C4-2B (cell line): ENCODE measurements at regions not wholly inside any gene's neighbourhood (a gene's known extent, or its start where the extent isn't known, plus 50 kb on each side); places are given as distances from the start of the nearest gene placed in this dataset.

Experiments used
- H3K27ac ChIP-seq: fragments of 450-650 bp; 2 replicates; pipeline ENCODE4 v1.5.1; 2017
- ZFX ChIP-seq: fragments of 450-650 bp; IDR thresholded peaks from 2 replicates; pipeline ENCODE4 v1.6.1; 2017
- TF ChIP-seq, protein P1 (sequence below): fragments of 450-650 bp; conservative IDR thresholded peaks from 2 replicates; pipeline ENCODE4 v1.5.1; 2017; ENCODE audit warnings: mild to moderate bottlenecking

DNA sequence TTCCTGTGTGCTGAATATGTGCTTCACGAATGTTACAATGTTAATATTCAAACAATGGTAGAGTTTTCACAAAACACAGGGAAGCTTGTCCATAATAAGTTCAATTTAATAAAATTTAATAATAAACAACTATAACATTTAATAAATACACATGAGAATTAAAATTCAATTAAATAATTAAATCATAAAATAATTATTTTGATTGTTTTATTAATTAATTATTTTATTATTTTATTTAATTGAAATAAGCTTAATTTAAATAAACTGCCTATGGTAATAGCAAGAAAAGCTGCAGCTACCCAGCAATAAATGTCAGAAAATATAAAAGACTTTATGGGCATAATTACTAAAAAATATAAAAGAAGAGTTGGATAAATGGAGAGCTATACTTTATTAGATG, 149.0 kb upstream of the NFIB start:
- TF ChIP-seq ZFX: no peak
- TF ChIP-seq, protein P1, sequence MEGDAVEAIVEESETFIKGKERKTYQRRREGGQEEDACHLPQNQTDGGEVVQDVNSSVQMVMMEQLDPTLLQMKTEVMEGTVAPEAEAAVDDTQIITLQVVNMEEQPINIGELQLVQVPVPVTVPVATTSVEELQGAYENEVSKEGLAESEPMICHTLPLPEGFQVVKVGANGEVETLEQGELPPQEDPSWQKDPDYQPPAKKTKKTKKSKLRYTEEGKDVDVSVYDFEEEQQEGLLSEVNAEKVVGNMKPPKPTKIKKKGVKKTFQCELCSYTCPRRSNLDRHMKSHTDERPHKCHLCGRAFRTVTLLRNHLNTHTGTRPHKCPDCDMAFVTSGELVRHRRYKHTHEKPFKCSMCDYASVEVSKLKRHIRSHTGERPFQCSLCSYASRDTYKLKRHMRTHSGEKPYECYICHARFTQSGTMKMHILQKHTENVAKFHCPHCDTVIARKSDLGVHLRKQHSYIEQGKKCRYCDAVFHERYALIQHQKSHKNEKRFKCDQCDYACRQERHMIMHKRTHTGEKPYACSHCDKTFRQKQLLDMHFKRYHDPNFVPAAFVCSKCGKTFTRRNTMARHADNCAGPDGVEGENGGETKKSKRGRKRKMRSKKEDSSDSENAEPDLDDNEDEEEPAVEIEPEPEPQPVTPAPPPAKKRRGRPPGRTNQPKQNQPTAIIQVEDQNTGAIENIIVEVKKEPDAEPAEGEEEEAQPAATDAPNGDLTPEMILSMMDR: no peak
- no peak overlapping the region for H3K27ac ChIP-seq

DNA sequence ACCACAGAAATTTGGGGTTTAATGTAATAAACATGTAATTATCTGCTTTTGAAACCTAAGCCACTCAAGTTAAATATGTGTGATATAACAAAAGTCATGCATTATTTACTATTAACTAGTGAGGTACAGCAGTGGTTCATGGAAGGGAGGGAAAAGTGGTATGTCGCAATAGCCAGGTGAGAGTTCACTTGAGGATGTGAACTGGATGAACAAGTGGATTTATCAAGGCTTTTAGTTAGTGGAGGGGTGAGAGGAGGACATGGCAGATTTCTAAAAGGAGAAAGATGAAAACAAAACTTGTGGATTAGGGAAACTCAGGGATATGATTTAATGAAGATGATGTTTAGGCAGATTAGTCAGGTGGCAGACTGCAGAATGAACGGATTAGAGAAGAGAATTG, 141.3 kb upstream of the NFIB start:
- no peak for TF ChIP-seq ZFX
- TF ChIP-seq, protein P1: no peak
- H3K27ac ChIP-seq: no peak overlapping the region

DNA sequence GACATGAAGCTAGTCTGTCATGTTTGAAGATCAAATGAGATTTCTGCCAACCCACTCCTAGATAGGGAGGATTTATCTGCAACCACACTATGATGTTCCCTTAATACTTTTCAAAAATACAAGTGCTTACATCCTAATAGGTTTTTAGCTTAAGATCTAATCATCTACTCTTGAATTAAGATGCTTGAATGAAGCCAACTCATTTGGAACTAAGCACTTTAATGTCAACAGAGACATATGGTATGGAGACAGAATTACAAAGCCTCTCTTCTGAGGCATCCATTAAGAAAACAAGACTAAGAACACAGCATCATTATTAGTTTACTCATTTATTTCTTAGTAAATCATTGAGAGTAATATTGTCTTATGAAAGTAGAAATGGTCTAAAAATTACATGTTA, 139.3 kb upstream of the NFIB start:
- TF ChIP-seq ZFX: no peak
- TF ChIP-seq, protein P1: no peak
- H3K27ac ChIP-seq: no peak overlapping the region

DNA sequence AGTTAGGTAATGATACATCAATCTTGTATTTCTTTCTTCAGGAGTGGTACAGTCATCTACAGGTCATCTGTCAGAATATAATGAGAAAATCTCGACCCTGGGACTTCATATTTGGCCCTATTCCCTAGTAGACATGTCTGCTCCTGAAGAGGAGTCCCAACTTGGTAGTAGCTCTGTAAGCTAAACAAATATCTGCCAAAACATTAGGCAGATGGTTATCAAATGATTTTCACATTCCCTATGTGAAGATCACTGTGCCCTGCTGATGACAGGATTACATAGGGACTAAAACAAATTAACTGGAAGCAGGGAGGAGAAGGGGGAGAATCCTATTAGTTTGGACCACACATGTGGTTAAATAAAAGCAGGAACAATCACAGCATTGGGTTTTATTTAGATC, 138.6 kb upstream of the NFIB start:
- no peak for TF ChIP-seq ZFX
- TF ChIP-seq, protein P1: no peak
- H3K27ac ChIP-seq: no peak overlapping the region; the same call in 1 of the 2 replicates

DNA sequence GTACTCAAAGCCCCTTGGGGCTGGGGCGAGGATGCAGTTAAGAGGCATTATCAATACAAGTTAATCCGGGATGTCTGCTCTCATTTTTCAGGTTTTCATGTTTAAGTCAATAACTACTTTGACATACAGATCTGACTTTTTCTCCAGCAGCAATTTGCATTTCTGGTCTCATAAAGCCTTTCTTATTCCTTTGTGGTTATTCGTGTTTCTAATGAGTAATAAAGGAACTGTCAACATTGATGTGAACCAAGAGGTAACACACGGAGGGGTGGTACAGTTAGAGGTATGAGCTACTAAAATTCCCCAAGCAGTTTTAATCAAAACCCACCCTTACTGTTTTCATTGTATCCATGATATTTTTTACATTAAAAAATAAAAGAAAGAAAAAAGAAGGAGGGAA, 138.0 kb upstream of the NFIB start:
- H3K27ac ChIP-seq: no peak overlapping the region
- TF ChIP-seq, protein P1: no peak
- no peak for TF ChIP-seq ZFX

DNA sequence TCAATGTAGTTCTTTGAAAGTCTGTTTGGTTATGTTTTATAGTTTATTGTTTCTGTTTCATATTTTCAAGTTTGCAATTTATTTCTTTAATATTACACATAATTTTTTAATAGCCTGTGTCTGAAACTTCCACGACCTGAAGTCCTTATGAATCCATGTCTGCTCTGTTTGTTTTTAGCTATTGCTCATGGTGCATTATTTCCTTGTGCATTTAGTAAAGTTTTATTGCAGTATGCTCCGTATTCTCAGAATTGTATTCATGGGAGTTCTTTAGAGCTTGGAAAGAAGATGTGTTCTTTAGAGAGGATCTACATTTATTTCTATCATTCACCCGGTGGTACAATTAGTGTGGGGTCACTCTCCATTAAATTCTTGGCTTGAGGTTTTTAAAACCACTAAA, 133.2 kb upstream of the NFIB start:
- no peak overlapping the region for H3K27ac ChIP-seq
- TF ChIP-seq, protein P1: no peak
- no peak for TF ChIP-seq ZFX

DNA sequence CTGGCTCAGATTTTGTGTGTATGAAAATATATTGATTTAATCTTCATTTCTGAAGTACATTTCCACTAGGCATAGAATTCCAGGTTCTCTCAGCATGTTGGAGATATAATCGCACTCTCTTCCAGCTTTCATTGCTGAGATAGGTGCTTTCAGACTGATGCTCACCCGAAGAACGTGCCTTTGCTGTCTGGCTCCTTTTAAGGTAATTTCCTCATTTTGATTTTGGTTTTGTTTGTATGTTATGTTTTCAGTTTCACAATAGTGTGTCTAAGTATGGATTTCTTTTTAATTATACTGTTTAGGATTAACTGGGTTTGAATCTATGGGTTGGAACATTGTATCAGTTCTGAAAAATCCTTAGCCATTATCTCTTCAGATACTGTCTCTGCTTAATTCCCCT, 132.0 kb upstream of the NFIB start:
- no peak for TF ChIP-seq ZFX
- TF ChIP-seq, protein P1: no peak
- no peak overlapping the region for H3K27ac ChIP-seq
